ENCODE measurements at regions not wholly inside any gene's neighbourhood (a gene's known extent, or its start where the extent isn't known, plus 50 kb on each side); places are given as distances from the start of the nearest gene placed in this dataset.
"Not testable (repeated sequence)": the region's sequence is repeated elsewhere in the genome, so short reads cannot be mapped to it uniquely, and the experiment has no call there.

- DNase-seq: no peak
Measured at GRCh38 chr5:60437308-60437707, 262.7 kb downstream of the DEPDC1B start.

- DNase-seq: no peak
Measured at GRCh38 chr5:60436518-60436917, 263.4 kb downstream of the DEPDC1B start.

DNA sequence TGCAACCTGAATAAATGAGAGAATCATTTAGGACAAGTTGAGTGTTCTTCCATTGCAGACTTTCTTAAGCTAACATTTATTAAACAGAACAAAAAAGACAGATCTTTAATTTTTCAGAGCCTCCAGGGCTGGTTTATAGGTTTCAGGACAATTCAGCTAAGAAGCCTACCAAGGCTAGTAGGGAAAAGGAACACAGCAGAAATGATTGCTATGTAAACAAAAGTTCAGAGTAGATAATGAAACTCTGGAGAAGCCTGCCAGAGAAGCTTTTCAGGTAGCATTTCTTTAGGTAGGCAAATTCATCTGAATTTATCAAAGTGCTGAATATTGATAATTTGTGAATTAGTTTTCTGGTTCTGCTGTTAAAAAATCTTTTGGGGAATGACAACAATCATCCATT lies 264.2 kb downstream of the DEPDC1B start:
- DNase-seq: no peak

DNA sequence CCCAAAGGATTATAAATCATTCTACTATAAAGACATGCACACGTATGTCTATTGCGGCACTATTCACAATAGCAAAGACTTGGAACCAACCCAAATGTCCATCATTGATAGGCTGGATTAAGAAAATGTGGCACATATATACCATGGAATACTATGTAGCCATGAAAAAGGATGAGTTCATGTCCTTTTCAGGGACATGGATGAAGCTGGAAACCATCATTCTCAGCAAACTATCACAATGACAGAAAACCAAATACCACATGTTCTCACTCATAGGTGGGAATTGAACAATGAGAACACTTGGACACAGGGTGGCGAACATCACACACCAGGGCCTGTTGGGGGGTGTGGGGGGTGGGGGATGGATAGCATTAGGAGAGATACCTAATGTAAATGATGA lies 273.8 kb downstream of the DEPDC1B start:
- not testable (repeated sequence) for DNase-seq

DNA sequence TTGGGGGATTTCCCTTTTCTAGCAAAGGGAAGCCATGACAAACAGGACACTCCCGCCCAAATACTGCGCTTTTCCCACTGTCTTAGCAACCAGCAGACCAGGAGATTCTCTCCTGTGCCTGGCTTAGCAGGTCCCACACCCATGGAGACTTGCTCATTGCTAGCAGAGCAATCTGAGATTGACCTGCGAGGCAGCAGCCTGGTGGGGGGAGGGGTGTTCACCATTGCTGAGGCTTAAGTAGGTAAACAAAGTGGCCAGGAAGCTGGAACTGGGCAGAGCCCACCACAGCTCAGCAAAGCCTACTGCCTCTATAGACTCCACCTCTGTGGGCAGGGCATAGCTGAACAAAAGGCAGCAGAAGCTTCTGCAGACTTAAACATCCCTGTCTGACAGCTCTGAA lies 279.2 kb downstream of the DEPDC1B start:
- not testable (repeated sequence) for DNase-seq

GRCh38 chr5:60417500-60418181 lies 282.3 kb downstream of the DEPDC1B start:
- no peak for DNase-seq

DNA sequence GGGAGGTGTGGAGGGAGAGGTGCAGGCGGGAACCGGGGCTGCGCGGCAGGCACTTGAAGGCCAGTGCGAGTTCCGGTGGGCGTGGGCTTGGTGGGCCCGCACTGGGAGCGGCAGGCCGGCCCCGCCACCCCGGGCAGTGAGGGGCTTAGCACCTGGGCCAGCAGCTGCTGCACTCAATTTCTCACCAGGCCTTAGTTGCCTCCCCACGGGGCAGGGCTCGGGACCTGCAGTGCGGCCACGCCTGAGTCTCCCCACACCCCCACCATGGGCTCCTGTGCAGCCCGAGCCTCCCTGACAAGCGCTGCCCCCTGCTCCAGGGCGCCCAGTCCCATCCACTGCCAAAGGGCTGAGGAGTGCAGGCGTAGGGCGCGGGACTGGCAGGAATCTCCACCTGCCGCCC lies 284.5 kb downstream of the DEPDC1B start:
- no peak for DNase-seq

DNA sequence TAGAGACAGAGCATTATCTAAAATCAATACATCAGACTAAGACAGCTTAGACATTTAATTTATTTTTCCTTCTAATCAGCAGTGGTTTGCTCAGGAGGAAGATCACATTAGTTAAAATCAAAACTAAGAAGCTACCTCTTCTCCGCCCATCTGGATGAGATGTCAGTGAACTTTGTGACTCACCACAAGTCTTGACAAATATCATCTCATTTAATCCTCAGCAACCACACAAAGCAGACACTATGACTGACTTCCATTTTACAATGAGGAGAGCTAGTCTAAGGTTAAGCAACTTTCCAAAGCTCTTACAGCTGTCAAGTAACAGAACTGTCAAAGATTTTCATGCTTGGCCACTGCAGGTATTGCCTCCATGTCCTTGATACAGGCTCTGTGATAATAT lies 289.5 kb downstream of the DEPDC1B start:
- no peak for DNase-seq

DNA sequence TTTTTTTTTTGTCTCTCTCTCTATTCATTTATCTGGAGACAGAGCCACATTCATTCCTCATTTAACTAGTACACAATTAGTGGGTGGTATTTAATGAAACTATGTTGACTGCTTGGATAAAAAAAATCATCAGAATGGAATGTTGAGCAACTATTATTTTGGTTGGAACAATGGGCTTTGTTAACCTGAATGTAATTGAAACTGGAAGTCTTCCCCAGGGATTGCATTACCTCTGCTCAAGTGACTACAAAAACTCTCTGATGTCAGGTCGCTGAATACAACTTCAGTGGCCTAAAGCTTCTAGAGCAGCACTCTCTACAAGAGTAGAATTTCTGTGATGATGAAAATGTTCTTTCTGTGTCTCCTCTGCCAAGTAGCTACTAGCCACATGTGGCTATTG lies 295.8 kb downstream of the DEPDC1B start:
- DNase-seq: no peak

- DNase-seq: no peak
Measured at GRCh38 chr5:60403343-60404006, 296.5 kb downstream of the DEPDC1B start.

GRCh38 chr5:60402161-60402785 lies 297.7 kb downstream of the DEPDC1B start:
- DNase-seq: no peak

DNA sequence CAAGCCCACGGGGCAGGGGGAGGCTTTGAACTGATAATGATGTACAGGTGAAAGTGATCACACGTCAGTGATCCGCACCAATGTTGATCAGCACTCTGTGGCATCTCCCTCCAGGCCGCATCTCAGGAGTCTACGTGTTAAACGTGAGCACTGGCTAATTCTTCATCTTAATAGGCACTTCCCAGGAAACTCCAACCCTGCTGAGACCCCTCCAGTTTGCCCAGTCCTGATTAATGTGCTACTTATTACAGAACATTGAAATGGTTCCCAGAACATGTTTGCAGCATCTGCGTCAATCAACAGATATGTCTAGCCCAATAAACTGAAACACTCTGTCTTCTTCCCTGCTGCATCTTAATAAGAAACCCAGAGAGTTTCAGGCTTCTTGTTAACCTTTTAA lies 298.4 kb downstream of the DEPDC1B start:
- DNase-seq: no peak

- DNase-seq: no peak
Measured at GRCh38 chr5:60399507-60399906, 300.5 kb downstream of the DEPDC1B start.

GRCh38 chr5:60395712-60396329 lies 304.1 kb downstream of the DEPDC1B start:
- DNase-seq: no peak

DNA sequence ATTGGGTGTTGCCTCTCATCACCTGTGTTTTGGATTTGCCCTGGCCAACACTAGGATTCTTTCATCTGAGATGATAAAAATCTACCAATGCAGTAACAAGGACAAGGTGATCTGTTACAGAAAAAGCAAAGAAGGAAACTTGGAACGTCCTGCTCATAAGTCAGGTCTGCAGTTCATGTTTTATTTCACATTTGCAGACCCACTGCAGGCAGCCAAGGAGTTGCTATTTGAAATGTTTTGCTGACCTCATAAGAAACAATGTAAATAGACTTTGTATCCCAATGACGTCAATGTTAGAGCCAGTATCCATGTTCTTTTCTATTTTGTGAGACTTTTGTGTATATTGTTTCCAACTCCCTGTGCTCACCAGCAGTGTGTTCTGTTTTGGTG lies 312.9 kb downstream of the DEPDC1B start:
- DNase-seq: no peak

- DNase-seq: no peak
Measured at GRCh38 chr5:60386436-60387050, 313.4 kb downstream of the DEPDC1B start.

DNA sequence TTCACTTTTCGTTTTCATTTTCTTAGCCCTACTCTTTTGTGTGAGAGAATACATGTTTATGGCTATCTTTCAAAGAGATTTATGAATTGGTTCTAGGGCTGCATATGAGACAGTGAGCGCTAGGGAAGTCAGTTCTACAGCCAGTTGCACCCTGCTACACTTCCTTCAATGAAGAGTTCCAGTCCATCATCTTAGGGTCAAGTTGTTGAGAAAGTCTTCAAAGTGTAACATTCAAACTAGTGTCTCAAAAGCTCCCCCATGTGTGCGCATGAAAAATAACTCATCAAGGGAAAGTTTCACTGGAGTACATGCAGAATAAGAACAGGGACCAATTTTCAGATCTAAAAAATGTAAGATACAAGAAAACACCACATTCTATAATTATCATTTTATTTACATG lies 317.2 kb downstream of the DEPDC1B start:
- no peak for DNase-seq

GRCh38 chr5:60379907-60380306 lies 320.1 kb downstream of the DEPDC1B start:
- DNase-seq: no peak

DNA sequence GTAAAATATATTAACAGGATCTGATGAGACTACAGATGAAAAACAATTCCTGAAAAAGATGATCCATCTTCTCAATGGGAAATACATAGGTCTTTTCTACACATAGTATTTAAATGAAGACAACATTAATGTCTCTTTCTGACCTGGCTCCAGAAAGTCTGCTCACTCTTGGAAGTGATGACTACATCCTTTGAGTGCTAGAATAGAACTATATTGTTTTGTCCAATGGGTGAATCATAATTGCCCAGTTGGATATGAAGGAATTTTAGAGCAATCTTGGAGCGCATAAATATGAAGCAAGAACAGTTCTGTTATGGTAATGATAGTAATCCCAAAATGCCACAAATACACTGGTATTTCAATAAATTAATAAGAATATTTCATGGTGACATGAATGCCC lies 322.1 kb downstream of the DEPDC1B start:
- no peak for DNase-seq

GRCh38 chr5:60376860-60377259 lies 323.1 kb downstream of the DEPDC1B start:
- DNase-seq: no peak

DNA sequence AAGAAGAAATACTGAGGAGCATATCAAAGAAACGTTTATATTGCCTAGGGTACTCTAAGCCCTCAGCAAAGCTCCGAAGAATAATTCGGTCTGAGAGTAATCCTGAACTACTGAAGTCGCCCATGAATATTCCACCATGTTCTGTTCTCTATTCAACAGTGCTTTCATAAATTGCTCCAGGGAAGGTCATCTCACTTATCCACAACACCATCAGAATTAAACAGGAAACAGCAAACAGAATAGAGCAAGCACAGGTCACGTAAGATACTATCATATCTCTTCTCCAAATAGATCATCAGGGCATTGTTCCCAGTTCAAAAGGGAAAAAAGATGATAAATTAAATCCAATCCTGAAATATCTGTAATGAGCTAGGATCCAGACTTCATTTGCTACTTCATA lies 325.6 kb downstream of the DEPDC1B start:
- no peak for DNase-seq

DNA sequence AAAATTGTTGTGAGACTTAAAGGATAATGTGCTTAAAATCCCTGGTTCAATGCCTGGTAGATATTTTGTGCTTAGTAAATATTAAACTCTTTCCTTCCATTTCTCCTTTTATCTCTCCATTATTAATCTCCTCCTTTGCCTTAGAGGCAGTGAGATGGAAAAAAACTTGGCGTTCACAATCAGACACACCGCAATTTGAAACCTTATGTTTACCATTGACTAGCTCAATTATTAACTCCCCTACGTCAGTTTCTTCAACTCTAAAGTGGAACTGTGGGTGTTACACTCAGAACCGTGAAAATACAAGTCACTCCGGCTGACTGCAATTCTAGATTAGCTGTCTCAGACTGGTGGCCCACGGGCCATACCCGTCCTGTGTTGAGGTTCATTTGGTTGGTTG lies 327.2 kb downstream of the DEPDC1B start:
- DNase-seq: no peak

- no peak for DNase-seq
Measured at GRCh38 chr5:60371065-60371464, 328.9 kb downstream of the DEPDC1B start.

- DNase-seq: no peak
Measured at GRCh38 chr5:60370508-60370907, 329.5 kb downstream of the DEPDC1B start.

Measured in stimulated activated naive CD4-positive, alpha-beta T cell (primary cell).